ENCODE measurements at regions not wholly inside any gene's neighbourhood (a gene's known extent, or its start where the extent isn't known, plus 50 kb on each side); places are given as distances from the start of the nearest gene placed in this dataset.

DNA sequence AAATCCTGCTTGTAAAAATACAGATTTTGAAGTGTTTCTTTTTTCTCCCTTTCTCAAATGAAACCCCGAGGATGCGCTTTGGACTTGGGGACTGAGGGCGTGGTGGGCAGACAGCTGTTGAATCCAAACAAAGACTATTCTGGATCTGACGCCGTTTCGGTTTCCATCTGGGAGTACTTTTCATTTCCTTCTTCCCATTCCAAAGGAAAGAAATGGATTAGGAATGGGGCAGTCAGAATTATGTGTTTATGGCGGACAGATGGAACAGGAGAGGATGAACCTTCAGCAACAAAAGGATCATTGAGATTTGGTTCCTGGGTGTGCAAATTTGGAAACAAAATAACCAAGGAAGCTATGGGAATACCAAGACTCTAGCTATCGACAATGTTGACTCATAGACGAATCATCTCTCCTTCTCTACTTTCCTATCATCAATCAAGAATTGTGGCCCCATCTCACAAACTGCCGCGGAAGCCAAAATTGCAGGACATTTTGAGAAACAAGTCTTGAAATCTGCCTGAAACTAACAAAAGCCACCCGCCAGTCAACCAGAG, 300.6 kb downstream of the PARP8 start:
- TF ChIP-seq, protein P1, sequence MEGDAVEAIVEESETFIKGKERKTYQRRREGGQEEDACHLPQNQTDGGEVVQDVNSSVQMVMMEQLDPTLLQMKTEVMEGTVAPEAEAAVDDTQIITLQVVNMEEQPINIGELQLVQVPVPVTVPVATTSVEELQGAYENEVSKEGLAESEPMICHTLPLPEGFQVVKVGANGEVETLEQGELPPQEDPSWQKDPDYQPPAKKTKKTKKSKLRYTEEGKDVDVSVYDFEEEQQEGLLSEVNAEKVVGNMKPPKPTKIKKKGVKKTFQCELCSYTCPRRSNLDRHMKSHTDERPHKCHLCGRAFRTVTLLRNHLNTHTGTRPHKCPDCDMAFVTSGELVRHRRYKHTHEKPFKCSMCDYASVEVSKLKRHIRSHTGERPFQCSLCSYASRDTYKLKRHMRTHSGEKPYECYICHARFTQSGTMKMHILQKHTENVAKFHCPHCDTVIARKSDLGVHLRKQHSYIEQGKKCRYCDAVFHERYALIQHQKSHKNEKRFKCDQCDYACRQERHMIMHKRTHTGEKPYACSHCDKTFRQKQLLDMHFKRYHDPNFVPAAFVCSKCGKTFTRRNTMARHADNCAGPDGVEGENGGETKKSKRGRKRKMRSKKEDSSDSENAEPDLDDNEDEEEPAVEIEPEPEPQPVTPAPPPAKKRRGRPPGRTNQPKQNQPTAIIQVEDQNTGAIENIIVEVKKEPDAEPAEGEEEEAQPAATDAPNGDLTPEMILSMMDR (IDR thresholded peaks at IDR 0.05) = no peak
- no peak for TF ChIP-seq POLR2A (IDR thresholded peaks at IDR 0.05)
